Right atrium auricular region (tissue), 2 donors: ENCODE measurements at regions not wholly inside any gene's neighbourhood (a gene's known extent, or its start where the extent isn't known, plus 50 kb on each side); places are given as distances from the start of the nearest gene placed in this dataset.

ENCODE experiments used
- DNase-seq: peaks from one replicate; pipeline ENCODE4 v3.0.0-alpha.2; 2019; ENCODE audit warnings: low spot score
- H3K27ac ChIP-seq, 2 donors: fragments of 200-600 bp; sonication (generic); 1 replicate in 1 of 2; 2 replicates in 1 of 2; pipeline ENCODE4 v1.5.1; 2016 to 2019
- H3K27me3 ChIP-seq, 2 donors: fragments of 200-600 bp; sonication (generic); one replicate each; pipeline versions ENCODE4 v1.5.1 to v1.6.0; 2017 to 2019
- H3K36me3 ChIP-seq: fragments of 200-600 bp; sonication (generic); one replicate; pipeline ENCODE4 v1.5.1; 2016
- H3K4me1 ChIP-seq, 2 donors: fragments of 200-600 bp; sonication (generic); one replicate each; pipeline versions ENCODE4 v1.5.1 to v1.6.0; 2017 to 2019
- H3K4me3 ChIP-seq, 2 donors: fragments of 200-600 bp; sonication (generic); 1 replicate in 1 of 2; 2 replicates in 1 of 2; pipeline ENCODE4 v1.5.1; 2017 to 2019; ENCODE audit warnings: mild to moderate bottlenecking in 1 of 2, moderate library complexity in 1 of 2
- H3K9me3 ChIP-seq, 2 donors: fragments of 200-600 bp; sonication (generic); one replicate each; pipeline ENCODE4 v1.5.1; 2019
- TF ChIP-seq, protein P1 (sequence below), 2 donors: fragments of 200-600 bp; sonication (generic); IDR thresholded peaks; one replicate each; pipeline ENCODE4 v1.5.1; 2019; ENCODE audit warnings: antibody characterized with exemption in 2 of 2

DNA sequence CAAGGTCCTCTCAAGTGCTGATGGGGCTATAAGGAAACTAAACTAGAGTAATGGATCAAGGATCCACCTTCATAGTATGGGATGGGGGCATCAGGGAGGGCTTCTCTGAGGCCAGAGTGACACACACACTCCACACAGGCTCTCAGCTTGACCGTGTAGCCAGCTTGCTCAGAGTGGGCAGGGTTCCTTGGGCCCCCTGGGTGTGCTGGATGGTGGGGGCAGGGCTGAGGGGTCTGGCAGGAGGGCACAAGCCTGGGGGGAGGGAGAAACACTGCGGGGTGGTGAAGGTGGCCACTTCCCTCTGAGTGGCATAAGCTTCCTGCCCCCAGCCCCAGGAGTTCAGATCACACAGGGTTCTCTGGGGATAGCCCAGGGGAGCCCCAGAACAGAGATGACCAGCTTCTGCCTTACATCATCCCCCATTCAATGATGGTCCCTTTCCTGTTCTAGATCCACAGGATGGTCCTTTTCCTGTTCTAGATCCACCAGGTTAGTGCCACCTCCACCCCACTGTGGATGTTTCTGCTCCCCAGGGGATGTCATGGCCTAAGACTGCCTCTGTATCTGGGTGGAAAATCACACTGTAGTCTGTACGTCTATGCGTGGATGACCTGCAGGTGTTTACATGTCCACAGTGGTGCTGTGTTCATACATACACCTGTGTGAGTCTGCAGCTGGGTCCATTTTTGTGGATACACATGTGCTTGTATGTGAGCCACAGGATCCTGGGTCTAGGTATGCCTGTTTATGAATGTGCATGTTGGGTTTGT is 525.0 kb downstream of the PTPRU start:
- no peak overlapping the region for H3K4me3 ChIP-seq
- DNase-seq: peak; percentile 47
- H3K9me3 ChIP-seq: peaks cover 0 to 10% of the 10 kb centered on the region in 2 donors
- TF ChIP-seq, protein P1, sequence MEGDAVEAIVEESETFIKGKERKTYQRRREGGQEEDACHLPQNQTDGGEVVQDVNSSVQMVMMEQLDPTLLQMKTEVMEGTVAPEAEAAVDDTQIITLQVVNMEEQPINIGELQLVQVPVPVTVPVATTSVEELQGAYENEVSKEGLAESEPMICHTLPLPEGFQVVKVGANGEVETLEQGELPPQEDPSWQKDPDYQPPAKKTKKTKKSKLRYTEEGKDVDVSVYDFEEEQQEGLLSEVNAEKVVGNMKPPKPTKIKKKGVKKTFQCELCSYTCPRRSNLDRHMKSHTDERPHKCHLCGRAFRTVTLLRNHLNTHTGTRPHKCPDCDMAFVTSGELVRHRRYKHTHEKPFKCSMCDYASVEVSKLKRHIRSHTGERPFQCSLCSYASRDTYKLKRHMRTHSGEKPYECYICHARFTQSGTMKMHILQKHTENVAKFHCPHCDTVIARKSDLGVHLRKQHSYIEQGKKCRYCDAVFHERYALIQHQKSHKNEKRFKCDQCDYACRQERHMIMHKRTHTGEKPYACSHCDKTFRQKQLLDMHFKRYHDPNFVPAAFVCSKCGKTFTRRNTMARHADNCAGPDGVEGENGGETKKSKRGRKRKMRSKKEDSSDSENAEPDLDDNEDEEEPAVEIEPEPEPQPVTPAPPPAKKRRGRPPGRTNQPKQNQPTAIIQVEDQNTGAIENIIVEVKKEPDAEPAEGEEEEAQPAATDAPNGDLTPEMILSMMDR (IDR thresholded peaks at IDR 0.05): no peak
- H3K4me1 ChIP-seq: no peaks in the 10 kb centered on the region
- H3K27ac ChIP-seq: no peak overlapping the region
- no peaks in the 10 kb centered on the region for H3K27me3 ChIP-seq
- no peaks in the 10 kb centered on the region for H3K36me3 ChIP-seq

DNA sequence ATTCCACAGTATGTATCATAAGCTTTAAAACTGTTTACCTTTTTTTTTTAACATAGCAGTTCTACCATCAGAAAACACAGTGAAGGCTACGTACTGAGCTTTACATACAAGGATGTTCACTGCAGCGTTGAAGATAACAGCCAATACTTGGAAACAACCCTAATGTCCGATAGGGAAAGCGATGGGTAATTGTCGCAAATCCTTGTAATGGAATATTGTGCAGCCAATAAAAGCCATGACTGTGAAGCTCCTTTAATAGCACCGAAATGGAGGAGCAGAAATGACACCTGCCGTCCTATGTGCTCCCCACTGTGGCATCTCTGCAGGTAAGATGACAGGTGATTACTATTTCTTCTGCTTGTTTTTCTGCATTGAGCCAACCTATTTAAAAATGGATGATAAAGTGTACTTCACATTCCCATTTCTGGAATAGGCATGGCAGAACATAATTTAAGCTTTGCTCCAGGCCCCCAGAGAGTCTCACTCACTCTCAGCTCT is 523.8 kb downstream of the PTPRU start:
- Histone ChIP-seq H3K4me1 (no peaks in the 10 kb centered on the region), H3K9me3 (peaks cover 0 to 10% of the 10 kb centered on the region in 2 donors), H3K36me3 (no peaks in the 10 kb centered on the region), H3K27ac (no peak overlapping the region), H3K27me3 (no peaks in the 10 kb centered on the region), H3K4me3 (no peak overlapping the region)
- TF ChIP-seq, protein P1 (IDR thresholded peaks at IDR 0.05): no peak
- DNase-seq: peak; percentile 16

DNA sequence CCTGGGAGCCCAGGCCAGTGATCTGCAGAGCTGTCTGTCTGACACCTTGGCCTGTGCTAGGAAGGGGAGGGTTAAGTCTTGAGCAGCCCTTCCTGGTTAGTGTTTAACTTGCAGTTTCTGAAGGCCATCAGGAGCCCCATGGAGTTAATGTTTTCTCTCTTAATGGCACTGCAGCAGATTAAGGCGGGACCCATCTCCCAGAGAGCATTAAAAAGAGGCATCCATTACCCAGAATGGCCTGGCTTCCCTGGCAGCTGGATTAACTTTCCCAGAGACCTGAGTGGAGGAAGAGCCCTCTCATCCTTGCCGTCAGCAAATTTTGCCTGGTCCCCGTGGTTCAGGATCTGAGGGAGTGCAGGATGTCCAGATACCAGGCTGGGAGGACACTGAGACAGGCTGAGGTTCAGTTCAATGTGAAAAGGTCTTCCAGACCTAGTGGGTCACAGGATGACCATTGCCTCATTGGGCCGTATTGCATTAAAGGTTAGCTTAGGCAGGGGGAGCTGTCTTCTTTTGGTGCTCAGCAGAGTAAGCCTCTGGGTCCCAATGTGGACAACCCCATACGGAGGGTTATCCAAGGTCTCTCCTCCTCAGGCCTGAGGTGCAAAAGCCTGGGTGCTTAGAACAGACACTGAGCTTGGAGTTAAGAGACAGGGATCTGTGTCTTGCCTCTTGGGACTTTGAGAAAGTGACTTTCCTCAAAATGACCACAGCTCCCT is 522.6 kb downstream of the PTPRU start:
- H3K36me3 ChIP-seq: no peaks in the 10 kb centered on the region
- no peaks in the 10 kb centered on the region for H3K4me1 ChIP-seq
- no peak overlapping the region for H3K27ac ChIP-seq
- peaks cover 0 to 6% of the 10 kb centered on the region in 2 donors for H3K9me3 ChIP-seq
- H3K27me3 ChIP-seq: no peaks in the 10 kb centered on the region
- TF ChIP-seq, protein P1 (IDR thresholded peaks at IDR 0.05): no peak
- H3K4me3 ChIP-seq: no peak overlapping the region
- DNase-seq: peak; percentile 52

DNA sequence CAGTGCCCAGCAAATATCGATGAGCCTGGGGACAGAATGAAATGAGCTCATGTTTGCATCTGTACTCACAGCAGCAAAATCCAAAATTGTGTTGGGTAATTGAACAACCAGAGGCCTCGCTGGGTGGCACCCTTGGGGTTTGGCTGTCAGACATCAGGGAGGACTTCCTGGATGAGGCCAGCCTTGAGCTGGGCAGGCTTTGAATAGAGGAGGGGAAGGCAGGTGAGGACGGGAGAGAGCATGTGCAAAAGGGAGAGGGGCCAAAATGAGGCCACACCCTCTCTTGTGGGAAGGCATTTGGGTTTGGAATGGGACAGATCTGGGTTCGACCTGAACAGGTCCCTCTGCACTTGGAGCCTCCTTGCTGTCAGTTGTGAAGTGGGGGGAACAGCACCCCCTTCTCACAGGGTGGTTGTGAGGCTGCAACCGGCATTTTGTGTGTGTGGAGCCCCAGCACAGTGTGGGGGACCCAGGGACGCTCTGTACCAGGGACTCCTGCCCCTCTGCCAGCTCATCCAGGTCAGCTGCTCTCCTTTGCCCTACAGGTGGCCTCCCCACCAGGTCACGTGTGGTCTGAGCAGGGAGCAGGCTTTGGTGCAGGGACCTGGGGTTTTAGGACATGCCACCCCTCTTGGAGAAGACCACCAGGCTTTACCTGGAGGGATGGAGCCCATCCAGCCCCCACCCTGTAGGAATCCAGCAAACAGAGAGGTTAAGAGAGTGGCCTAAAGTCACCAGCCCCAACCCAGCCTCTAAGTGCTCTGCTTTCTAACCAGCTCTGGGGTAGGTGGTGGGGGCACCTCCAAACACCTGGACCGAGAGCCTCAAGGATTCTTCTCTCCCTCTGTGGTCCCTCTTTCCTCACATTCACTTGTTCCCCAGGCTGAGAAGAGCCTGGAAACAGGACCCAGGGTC is 521.8 kb downstream of the PTPRU start:
- Histone ChIP-seq H3K4me1 (no peaks in the 10 kb centered on the region), H3K36me3 (no peaks in the 10 kb centered on the region), H3K27ac (no peak overlapping the region), H3K4me3 (no peak overlapping the region), H3K9me3 (no peaks in the 10 kb centered on the region), H3K27me3 (no peaks in the 10 kb centered on the region)
- DNase-seq: peak; percentile 40
- TF ChIP-seq, protein P1 (IDR thresholded peaks at IDR 0.05): no peak

DNA sequence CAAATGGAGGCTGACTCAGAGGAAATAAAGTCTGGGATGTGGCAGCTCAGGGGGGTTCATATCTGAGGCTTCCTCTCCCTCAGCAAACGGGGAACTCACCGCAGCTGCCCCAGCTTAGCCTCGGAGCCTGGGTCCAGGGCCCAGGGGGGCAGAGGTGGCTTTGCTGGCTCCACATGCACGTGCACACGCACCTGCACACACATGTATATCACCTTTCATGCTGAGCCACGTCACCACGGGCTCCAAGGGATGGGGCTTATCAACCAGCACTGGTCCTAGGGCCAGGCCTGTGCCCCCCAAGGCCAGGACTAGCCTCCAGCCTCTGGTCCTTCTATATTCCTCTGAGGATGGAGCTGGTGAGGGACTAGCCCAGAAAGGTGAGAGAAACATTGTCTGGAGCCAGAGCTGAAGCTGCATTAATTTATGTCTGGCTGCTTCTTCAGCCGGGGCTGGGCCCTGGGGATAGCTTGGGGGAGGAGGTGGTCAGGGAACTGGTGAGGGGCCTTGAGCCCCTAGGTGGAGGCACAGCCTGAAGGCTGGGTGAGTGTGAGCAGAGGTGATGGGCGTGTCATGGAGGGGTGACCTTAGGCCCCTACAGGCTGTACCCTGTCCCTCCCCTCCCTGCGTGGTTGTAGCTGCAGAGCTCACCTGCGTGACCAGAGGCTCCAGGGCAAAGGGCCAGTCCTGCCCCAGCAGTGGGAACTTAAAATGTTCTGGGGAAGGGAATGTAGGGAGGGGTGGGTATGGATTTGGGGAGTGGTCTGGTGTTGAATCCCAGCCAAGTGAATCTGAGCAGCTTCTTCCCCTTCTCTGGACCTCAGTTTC is 520.8 kb downstream of the PTPRU start:
- peak; percentile 32 for DNase-seq
- H3K27me3 ChIP-seq: no peaks in the 10 kb centered on the region
- H3K4me3 ChIP-seq: no peak overlapping the region
- no peaks in the 10 kb centered on the region for H3K9me3 ChIP-seq
- H3K36me3 ChIP-seq: no peaks in the 10 kb centered on the region
- no peak overlapping the region for H3K27ac ChIP-seq
- H3K4me1 ChIP-seq: no peaks in the 10 kb centered on the region
- TF ChIP-seq, protein P1 (IDR thresholded peaks at IDR 0.05): no peak
